ENCODE measurements at regions not wholly inside any gene's neighbourhood (a gene's known extent, or its start where the extent isn't known, plus 50 kb on each side); places are given as distances from the start of the nearest gene placed in this dataset.

GRCh38 chr3:55203546-55203945, 275.7 kb upstream of the LRTM1 start:
- TF ChIP-seq CTCF (IDR thresholded peaks at IDR 0.05; ENCODE audit: borderline replicate concordance, extremely low read depth, low read length, poor library complexity, severe bottlenecking) (no peak), EZH2 (IDR thresholded peaks at IDR 0.05; ENCODE audit: borderline replicate concordance, low read depth, low read length, severe bottlenecking) (no peak)

All from DND-41 (cell line).